PC-3 (cell line): ENCODE measurements at regions not wholly inside any gene's neighbourhood (a gene's known extent, or its start where the extent isn't known, plus 50 kb on each side); places are given as distances from the start of the nearest gene placed in this dataset.

ENCODE experiments used
- ATAC-seq: fragments of 200-7000 bp; cut with Tn5 transposase; 2 replicates; pipeline ENCODE4 v1.9.1; 2020; ENCODE audit warnings: mild to moderate bottlenecking, moderate library complexity
- BruUV-seq: library from RNA; stranded (reverse); fragments of 400-500 nt; replicated peaks from 2 replicates; lab custom pipeline; 2021; lab: Mats Ljungman, UMichigan
- CTCF ChIA-PET: fragments of 300-600 bp; sonication (Branson Sonifier 250); formaldehyde crosslinking; loops from one replicate; lab custom pipeline; 2022; ENCODE audit warnings: antibody characterized with exemption; lab: Charles Lee
- POLR2A ChIA-PET: fragments of 300-600 bp; sonication (Branson Sonifier 250); formaldehyde crosslinking; loops from one replicate; lab custom pipeline; 2022; ENCODE audit warnings: antibody characterized with exemption; ENCODE audit not compliant: unreplicated experiment; lab: Charles Lee
- DNase-seq: peaks from one replicate; pipeline ENCODE4 v3.0.0-alpha.2; 2015
- H2AFZ ChIP-seq: fragments of 300-600 bp; sonication (generic); 2 replicates; pipeline ENCODE4 v1.6.0; 2016; ENCODE audit warnings: antibody characterized with exemption, low read length
- H3F3A ChIP-seq: fragments of 300-600 bp; sonication (generic); one replicate; pipeline ENCODE4 v1.6.0; 2017; ENCODE audit warnings: antibody characterized with exemption, low read length, control low read depth, mild to moderate bottlenecking; ENCODE audit not compliant: unreplicated experiment
- H3K27ac ChIP-seq: fragments of 300-600 bp; sonication (generic); 2 replicates; pipeline ENCODE4 v1.5.1; 2016; ENCODE audit warnings: mild to moderate bottlenecking, low read length
- H3K27me3 ChIP-seq: fragments of 300-600 bp; sonication (generic); 2 replicates; pipeline ENCODE4 v1.6.1; 2016; ENCODE audit warnings: low read length, mixed read lengths
- H3K36me3 ChIP-seq: fragments of 300-600 bp; sonication (generic); 2 replicates; pipeline ENCODE4 v1.6.1; 2016; ENCODE audit warnings: low read depth, mixed run types, low read length, mixed read lengths
- H3K4me1 ChIP-seq: fragments of 300-600 bp; sonication (generic); 2 replicates; pipeline ENCODE4 v1.5.1; 2016; ENCODE audit warnings: low read length; ENCODE audit not compliant: insufficient read depth
- H3K4me2 ChIP-seq: fragments of 300-600 bp; sonication (generic); 2 replicates; pipeline ENCODE4 v1.6.0; 2016; ENCODE audit warnings: low read length
- H3K4me3 ChIP-seq: fragments of 300-600 bp; sonication (generic); 2 replicates; pipeline ENCODE4 v1.5.1; 2016; ENCODE audit warnings: mild to moderate bottlenecking, low read length, mixed read lengths
- H3K79me2 ChIP-seq: fragments of 300-600 bp; sonication (generic); 2 replicates; pipeline ENCODE4 v1.6.1; 2017; ENCODE audit warnings: low read length, mixed read lengths
- H3K9ac ChIP-seq: fragments of 300-600 bp; sonication (generic); 2 replicates; pipeline ENCODE4 v1.6.0; 2016; ENCODE audit warnings: mild to moderate bottlenecking, low read length
- H3K9me2 ChIP-seq: fragments of 300-600 bp; sonication (generic); replicated peaks from 2 replicates; pipeline ENCODE4 v1.6.1; 2016; ENCODE audit warnings: mixed run types, low read length, mixed read lengths
- H3K9me3 ChIP-seq: fragments of 300-600 bp; sonication (generic); 2 replicates; pipeline ENCODE4 v1.6.1; 2016; ENCODE audit warnings: low read length, mixed read lengths
- H4K20me1 ChIP-seq: fragments of 300-600 bp; sonication (generic); 2 replicates; pipeline ENCODE4 v1.6.1; 2016; ENCODE audit warnings: low read length, mixed read lengths
- EZH2 ChIP-seq: fragments of 300-600 bp; sonication (generic); IDR thresholded peaks from one replicate; pipeline ENCODE4 v1.6.1; 2017; ENCODE audit warnings: antibody characterized with exemption, mild to moderate bottlenecking, low read length; ENCODE audit not compliant: unreplicated experiment
- EZH2phosphoT487 ChIP-seq: fragments of 300-600 bp; sonication (generic); IDR thresholded peaks from 2 replicates; pipeline ENCODE4 v1.6.1; 2018; ENCODE audit warnings: mild to moderate bottlenecking, antibody characterized with exemption, low read length, borderline replicate concordance
- intact Hi-C: fragments of 100-400 bp; cut with micrococcal nuclease; formaldehyde crosslinking; loops from 2 replicates; pipeline ENCODE4 v1.9.0; 2023
- TF ChIP-seq, protein P1 (sequence below): fragments of 300-600 bp; sonication (generic); conservative IDR thresholded peaks from 2 replicates; pipeline ENCODE4 v1.5.1; 2017; ENCODE audit warnings: antibody characterized with exemption, low read depth, mild to moderate bottlenecking, low read length

DNA sequence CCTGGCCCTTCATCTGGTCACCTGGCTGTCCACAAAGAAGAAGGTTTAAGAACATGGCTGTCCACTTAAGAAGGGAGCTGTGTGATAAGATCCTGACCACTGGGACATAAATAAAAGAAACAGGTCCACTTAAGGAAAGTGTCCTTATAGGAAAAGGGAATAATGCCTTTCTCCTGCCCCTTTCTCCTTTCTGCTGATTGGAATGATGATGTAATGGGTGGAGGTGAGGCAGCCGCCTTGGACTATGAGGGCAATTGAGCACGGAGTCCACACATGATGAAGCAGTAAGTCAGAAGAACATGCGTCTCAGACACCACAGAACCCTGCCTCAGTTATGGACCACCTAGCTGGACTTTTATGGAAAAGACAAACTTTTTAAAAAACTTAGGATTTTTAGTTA is 401.1 kb downstream of the SHANK2 start:
- Histone ChIP-seq H3K4me2 (no peak overlapping the region), H4K20me1 (no peaks in the 10 kb centered on the region), H2AFZ (no peak overlapping the region), H3F3A (no peaks in the 10 kb centered on the region), H3K9me2 (no peaks in the 10 kb centered on the region), H3K9ac (no peak overlapping the region), H3K36me3 (no peaks in the 10 kb centered on the region), H3K9me3 (no peaks in the 10 kb centered on the region), H3K4me1 (no peaks in the 10 kb centered on the region), H3K27ac (no peak overlapping the region), H3K27me3 (no peaks in the 10 kb centered on the region), H3K79me2 (no peaks in the 10 kb centered on the region), H3K4me3 (no peak overlapping the region)
- CTCF ChIA-PET: no interaction called here
- no peak for ATAC-seq
- DNase-seq: no peak
- BruUV-seq: no TSS peak
- POLR2A ChIA-PET: no interaction called here
- intact Hi-C loops: no loop called here
- TF ChIP-seq EZH2phosphoT487: no peak
- TF ChIP-seq, protein P1, sequence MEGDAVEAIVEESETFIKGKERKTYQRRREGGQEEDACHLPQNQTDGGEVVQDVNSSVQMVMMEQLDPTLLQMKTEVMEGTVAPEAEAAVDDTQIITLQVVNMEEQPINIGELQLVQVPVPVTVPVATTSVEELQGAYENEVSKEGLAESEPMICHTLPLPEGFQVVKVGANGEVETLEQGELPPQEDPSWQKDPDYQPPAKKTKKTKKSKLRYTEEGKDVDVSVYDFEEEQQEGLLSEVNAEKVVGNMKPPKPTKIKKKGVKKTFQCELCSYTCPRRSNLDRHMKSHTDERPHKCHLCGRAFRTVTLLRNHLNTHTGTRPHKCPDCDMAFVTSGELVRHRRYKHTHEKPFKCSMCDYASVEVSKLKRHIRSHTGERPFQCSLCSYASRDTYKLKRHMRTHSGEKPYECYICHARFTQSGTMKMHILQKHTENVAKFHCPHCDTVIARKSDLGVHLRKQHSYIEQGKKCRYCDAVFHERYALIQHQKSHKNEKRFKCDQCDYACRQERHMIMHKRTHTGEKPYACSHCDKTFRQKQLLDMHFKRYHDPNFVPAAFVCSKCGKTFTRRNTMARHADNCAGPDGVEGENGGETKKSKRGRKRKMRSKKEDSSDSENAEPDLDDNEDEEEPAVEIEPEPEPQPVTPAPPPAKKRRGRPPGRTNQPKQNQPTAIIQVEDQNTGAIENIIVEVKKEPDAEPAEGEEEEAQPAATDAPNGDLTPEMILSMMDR: no peak
- no peak for TF ChIP-seq EZH2

DNA sequence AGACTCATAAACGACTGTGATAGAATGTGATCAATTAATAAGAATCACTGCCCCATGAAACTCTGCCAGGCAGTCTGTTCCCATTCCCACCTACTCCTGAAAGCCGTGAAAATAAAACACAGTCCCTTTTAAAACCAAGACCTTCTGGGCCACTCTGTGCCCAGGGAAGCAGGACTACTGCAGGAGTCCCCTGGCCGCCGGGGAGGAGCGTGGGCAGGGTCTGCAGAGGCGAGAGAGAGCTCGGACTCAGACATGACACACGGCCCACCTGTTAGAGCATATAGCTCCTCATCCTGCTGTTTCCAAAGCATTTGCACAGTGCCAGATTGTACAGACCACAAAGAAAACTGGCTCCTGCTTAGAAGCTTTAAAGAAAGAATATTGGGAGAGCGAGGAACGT is 400.5 kb downstream of the SHANK2 start:
- Histone ChIP-seq H3K9me3 (no peaks in the 10 kb centered on the region), H3K9me2 (no peaks in the 10 kb centered on the region), H3K27ac (no peak overlapping the region), H3F3A (no peaks in the 10 kb centered on the region), H3K79me2 (no peaks in the 10 kb centered on the region), H3K4me1 (no peaks in the 10 kb centered on the region), H4K20me1 (no peaks in the 10 kb centered on the region), H3K4me3 (no peak overlapping the region), H3K9ac (no peak overlapping the region), H2AFZ (no peak overlapping the region), H3K36me3 (no peaks in the 10 kb centered on the region), H3K27me3 (no peaks in the 10 kb centered on the region), H3K4me2 (no peak overlapping the region)
- no TSS peak for BruUV-seq
- ATAC-seq (no peak), DNase-seq (no peak)
- intact Hi-C loops: no loop called here
- ChIA-PET CTCF (no interaction called here), POLR2A (no interaction called here)
- no peak for TF ChIP-seq EZH2
- no peak for TF ChIP-seq EZH2phosphoT487
- TF ChIP-seq, protein P1: no peak

DNA sequence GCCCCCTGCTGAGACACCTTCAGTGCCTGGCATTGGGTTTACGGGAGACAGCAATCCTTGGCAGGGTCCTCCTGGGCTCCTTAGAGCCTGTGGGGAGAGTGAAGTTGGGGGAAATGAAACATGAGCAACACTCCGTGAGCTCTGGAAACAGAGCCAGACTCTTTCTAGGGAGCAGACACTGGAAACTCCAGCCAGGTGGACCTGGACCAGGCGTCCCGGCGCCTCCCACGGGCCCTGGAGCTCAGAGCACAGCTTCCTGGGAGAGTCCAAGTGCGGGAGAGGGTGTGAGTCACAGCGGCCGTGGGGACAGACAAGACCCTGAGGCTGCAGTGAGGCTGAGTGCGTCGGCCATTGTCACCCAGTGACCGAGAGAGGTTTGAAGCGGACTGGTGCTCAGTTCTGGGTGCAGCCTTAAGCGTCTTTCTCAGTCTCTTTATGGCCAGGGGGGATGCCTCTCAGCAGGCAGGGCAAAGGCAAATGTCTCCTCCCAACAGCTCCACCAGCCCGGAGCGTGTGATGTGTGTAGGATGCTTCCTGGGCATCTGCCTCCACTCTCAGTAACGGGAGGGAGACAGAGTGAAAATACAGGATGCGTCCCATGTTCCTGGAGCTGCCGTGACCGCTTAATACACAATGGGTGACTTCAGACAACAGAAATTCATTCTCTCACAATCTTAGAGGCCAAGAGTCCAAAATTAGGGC is 399.2 kb downstream of the SHANK2 start:
- ChIA-PET CTCF (no interaction called here), POLR2A (no interaction called here)
- Histone ChIP-seq H3K9me2 (no peaks in the 10 kb centered on the region), H3K4me1 (no peaks in the 10 kb centered on the region), H3F3A (no peaks in the 10 kb centered on the region), H3K36me3 (no peaks in the 10 kb centered on the region), H4K20me1 (no peaks in the 10 kb centered on the region), H3K9me3 (no peaks in the 10 kb centered on the region), H3K4me3 (no peak overlapping the region), H3K9ac (no peak overlapping the region), H3K4me2 (no peak overlapping the region), H2AFZ (no peak overlapping the region), H3K27ac (no peak overlapping the region), H3K79me2 (no peaks in the 10 kb centered on the region), H3K27me3 (no peaks in the 10 kb centered on the region)
- intact Hi-C loops: no loop called here
- ATAC-seq (no peak), DNase-seq (no peak)
- TF ChIP-seq EZH2phosphoT487 (no peak), EZH2 (no peak)
- TF ChIP-seq, protein P1: no peak
- no TSS peak for BruUV-seq
